GM18502 (cell line): ENCODE measurements at regions not wholly inside any gene's neighbourhood (a gene's known extent, or its start where the extent isn't known, plus 50 kb on each side); places are given as distances from the start of the nearest gene placed in this dataset.

Experiments
- ATAC-seq: cut with Tn5 transposase; IDR thresholded peaks from one replicate; pipeline ENCODE4 v1.9.1; 2021; ENCODE audit warnings: mild to moderate bottlenecking; ENCODE audit not compliant: unreplicated experiment, poor library complexity

- ATAC-seq, result no peak
Observed at GRCh38 chr1:90561103-90561783, 155.9 kb downstream of the BARHL2 start.

DNA sequence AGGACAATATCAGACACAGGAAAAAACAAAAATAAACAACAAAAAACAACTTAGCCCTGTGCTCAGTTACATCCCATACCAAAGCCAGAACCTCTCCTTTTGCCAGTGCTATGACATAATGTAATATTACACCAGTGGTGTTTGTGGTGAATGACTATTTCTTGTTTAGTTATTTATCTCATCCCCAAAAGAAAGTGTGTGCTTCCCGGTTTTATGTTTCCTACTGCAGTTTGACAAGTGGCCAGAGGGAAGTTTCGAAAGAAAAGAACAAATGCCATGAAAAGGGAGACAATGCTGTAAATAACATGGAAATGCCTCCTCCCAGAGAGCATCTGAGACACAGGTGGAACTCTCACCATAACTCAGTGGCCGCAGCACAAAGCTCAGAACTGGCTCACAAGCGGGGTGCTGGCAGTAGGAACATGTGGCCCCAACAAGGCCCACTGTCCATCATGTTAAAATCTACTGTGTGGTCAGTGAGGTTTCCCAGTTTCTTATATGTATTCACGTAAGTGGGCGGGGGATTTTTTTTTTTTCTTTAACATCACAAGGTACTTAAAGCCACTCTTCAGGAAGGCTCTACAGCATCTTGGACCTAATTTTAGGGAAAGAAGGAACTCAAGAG lies 158.2 kb downstream of the BARHL2 start:
- ATAC-seq, result no peak

GRCh38 chr1:90558126-90558525 lies 159.0 kb downstream of the BARHL2 start:
- ATAC-seq, result no peak

DNA sequence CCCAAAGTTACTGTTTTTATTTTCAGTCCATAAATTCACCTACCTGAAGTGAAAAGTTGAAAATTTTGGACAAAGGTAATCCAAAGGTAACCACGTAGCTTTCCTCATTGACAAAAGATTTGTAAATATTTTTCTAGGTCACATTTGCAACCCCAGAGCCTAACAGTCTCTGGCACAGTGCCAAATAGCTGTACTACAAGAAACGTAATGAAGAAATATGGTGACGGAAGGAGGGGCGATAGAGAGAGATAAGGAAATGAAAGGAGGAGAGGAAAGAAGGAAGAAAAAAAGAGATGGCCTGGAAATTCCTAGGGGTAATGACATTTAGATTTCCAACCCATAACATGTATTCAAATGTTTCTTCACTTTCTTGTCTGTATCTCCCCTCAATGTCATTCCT lies 159.4 kb downstream of the BARHL2 start:
- no peak for ATAC-seq

DNA sequence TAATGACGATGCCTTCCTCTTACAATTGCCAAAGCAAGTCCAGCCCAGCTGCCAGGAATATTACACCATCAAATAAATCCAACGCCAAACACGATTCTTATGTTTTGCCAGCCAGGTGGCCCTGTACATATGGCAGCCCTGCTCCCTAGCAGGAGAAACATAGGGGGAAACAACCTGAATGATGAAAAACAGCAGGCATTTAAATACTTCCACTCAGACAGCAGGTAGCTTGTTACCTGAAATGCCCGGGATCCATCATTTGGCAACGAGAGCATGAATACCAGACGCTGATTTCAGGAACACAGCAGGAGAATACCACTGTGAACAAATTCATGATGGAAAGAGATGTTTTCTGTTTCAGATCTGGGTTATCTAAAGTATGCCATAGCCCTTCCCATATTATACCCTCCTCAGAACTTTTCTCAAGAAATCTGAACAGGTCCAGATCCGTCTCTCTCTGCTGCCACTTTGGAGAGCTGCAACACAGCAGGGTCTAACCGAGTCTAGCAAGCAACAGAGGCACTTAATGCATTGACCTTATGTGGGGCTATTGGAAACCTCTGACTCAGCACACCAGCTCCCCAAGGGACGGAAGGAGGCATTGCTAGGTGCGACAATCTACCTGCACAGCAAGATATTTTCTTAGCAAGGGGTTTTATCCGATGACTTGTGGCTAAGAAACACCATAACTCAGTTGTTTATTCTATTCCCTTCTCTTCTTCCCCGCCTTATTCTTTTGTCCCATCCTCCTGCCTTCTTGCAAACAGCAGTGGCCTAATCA lies 166.3 kb downstream of the BARHL2 start:
- ATAC-seq, result no peak

GRCh38 chr1:90544356-90544755 lies 172.7 kb downstream of the BARHL2 start:
- no peak for ATAC-seq

- ATAC-seq, result no peak
Observed at GRCh38 chr1:90537606-90538362, 179.3 kb downstream of the BARHL2 start.

- no peak for ATAC-seq
Observed at GRCh38 chr1:90534663-90535295, 182.3 kb downstream of the BARHL2 start.

GRCh38 chr1:90534116-90534515 lies 183.0 kb downstream of the BARHL2 start:
- no peak for ATAC-seq

DNA sequence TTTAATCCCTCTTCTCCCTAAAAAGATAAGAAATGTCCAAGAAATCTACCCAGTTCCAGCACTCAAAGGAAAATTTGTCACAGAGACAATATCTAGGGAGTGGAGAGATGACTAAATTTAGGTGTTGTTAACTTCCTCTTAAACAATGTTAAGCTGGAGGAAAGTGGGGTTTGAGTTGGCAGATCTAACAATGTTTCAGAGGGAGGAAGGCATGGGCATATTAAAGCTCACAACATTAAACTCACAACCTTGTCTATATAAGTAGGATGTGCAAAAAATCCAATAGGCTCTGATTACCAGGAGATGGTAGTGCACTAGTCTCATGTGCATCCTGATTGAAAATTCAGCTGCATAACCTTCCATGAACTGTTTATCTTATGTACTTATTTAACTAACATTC lies 190.1 kb downstream of the BARHL2 start:
- ATAC-seq, result no peak

GRCh38 chr1:90522432-90522831 lies 194.7 kb downstream of the BARHL2 start:
- no peak for ATAC-seq

- no peak for ATAC-seq
Observed at GRCh38 chr1:90513956-90514355, 203.1 kb downstream of the BARHL2 start.

DNA sequence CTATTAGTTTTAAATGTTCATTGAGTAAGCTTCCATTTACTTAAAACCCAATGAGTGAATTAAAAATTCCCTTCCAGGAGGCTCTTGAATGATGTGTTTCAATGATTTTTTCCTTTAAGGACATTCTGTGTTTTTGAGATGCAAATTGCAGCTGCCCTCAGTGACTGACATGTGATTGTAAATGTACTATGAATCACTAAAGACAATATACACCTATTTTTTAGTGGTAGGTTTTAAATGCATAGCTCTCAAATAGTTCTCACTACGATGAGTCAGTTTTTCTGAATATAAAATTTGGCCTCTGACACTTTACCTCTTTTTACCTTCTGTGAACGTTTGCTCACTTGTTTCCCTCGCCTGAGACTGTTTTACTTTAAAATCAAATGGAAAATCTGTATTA lies 204.7 kb downstream of the BARHL2 start:
- no peak for ATAC-seq

DNA sequence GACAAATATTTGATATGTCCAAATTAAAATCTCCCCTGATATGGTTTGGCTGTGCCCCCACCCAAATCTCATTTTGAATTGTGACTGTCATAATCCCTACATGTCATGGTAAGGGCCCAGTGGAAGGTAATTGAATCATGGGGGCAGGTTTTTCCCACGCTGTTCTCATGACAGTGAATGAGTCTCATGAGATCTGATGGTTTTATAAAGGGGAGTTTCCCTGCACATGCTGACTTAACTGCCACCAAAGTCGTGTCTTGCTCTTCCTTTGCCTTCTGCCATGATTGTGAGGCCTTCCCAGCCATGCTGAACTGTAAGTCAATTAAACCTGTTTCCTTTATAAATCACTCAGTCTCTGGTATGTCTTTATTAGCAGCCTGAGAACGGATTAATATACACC lies 207.0 kb downstream of the BARHL2 start:
- no peak for ATAC-seq

- no peak for ATAC-seq
Observed at GRCh38 chr1:90509225-90510048, 207.7 kb downstream of the BARHL2 start.

DNA sequence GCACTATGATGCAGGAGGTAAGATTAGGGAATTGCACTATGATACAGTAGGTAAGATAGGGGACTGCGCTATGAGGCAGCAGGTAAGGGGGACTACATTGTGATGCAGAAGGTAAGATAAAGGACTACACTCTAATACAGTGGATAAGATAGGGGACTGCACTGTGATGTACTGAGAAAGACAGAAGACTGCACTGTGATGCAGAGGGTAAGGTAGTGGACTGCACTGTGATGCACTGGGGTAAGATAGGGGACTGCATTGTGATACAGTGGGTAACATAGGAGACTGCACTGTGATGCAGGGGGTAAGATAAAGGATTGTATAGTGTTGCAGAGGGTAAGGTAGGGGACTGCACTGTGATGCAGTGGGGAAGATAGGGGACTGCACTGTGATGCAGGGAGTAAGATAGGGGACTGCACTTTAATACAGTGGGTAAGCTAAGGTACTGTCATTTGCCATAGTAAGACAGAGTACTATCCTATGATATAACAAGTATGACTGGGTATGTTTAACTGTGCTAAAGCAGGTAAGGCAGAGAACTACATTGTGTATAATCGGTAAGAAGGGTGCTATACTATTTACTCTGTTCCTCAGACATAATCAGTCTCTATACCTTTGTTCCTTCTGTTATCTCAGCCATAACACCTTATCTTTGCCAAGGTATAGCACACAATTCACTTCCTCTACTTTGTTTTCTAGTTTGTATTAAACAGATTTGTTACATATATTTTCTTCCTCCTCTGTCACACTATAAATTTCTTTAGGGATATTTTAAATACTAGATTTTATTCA lies 208.5 kb downstream of the BARHL2 start:
- ATAC-seq, result no peak

GRCh38 chr1:90507173-90507572 lies 209.9 kb downstream of the BARHL2 start:
- ATAC-seq, result no peak

GRCh38 chr1:90505806-90506205 lies 211.3 kb downstream of the BARHL2 start:
- no peak for ATAC-seq

- no peak for ATAC-seq
Observed at GRCh38 chr1:90504509-90504908, 212.6 kb downstream of the BARHL2 start.
